ENCODE measurements at regions not wholly inside any gene's neighbourhood (a gene's known extent, or its start where the extent isn't known, plus 50 kb on each side); places are given as distances from the start of the nearest gene placed in this dataset.

GRCh38 chr6:94088870-94089269 is 669.5 kb upstream of the EPHA7 start:
- ChIA-PET CTCF (ENCODE audit: low intra/inter-chr PET ratio, low total read pairs) (no interaction called here), POLR2A (no interaction called here)
- BruUV-seq (replicated peaks): no TSS peak
- intact Hi-C loops (cut with micrococcal nuclease; ENCODE audit: unreplicated experiment) (no loop called here), in situ Hi-C loops (cut with HindIII; ENCODE audit: extremely low pct_ligation_motif_present, low pct_unique_long_range_greater_than_20kb) (no loop called here)
- Histone ChIP-seq H3K36me3 (replicated peaks in 1 of 2; ENCODE audit: control insufficient read depth in 1 of 2, insufficient read depth in 2 of 2, low read length in 2 of 2) (no peaks in the 10 kb centered on the region), H4K20me1 (ENCODE audit: insufficient read depth, low read length) (no peaks in the 10 kb centered on the region), H3K27me3 (ENCODE audit: control insufficient read depth in 1 of 2, insufficient read depth in 2 of 2, low read length in 2 of 2) (no peaks in the 10 kb centered on the region), H3K27ac (ENCODE audit: extremely low read length, insufficient read depth, low read length) (no peak overlapping the region), H2AFZ (ENCODE audit: low read length) (no peak overlapping the region), H3K4me3 (replicated peaks in 1 of 3; ENCODE audit: insufficient read depth in 1 of 3, low read depth in 2 of 3, low read length in 3 of 3) (no peak overlapping the region), H3K9ac (ENCODE audit: insufficient read depth, low read depth, low read length) (no peak overlapping the region), H3K79me2 (ENCODE audit: insufficient read depth, low read length) (no peaks in the 10 kb centered on the region), H3K4me2 (ENCODE audit: low read depth, low read length) (no peak overlapping the region), H3K4me1 (ENCODE audit: insufficient read depth, low read length) (no peaks in the 10 kb centered on the region), H3K9me3 (ENCODE audit: low read length) (no peaks in the 10 kb centered on the region)
- FAIRE-seq (no peak), DNase-seq (ENCODE audit: low spot score) (no peak), ATAC-seq (no peak)
- no peak for TF ChIP-seq TCF12 (IDR thresholded peaks at IDR 0.05)
- TF ChIP-seq TCF12 (CRISPR knock-in tag; IDR thresholded peaks at IDR 0.05): no peak
- no peak for TF ChIP-seq RFXANK (CRISPR knock-in tag; IDR thresholded peaks at IDR 0.05)
- TF ChIP-seq CTCF (CRISPR knock-in tag; IDR thresholded peaks at IDR 0.05): no peak
- TF ChIP-seq CBX2 (IDR thresholded peaks at IDR 0.05; ENCODE audit: low read depth, low read length): no peak
- no peak for TF ChIP-seq CBX2 (CRISPR knock-in tag; IDR thresholded peaks at IDR 0.05; ENCODE audit: low read depth)
- TF ChIP-seq NFKBIZ (CRISPR knock-in tag; IDR thresholded peaks at IDR 0.05): no peak
- no peak for TF ChIP-seq ZBTB37 (CRISPR knock-in tag; IDR thresholded peaks at IDR 0.05)
- no peak for TF ChIP-seq HNRNPUL1 (IDR thresholded peaks at IDR 0.05; ENCODE audit: low read depth, low read length)
- TF ChIP-seq MAFG (CRISPR knock-in tag; IDR thresholded peaks at IDR 0.05): no peak
- no peak for TF ChIP-seq IKZF1 (IDR thresholded peaks at IDR 0.05)
- no peak for TF ChIP-seq HNF4G (IDR thresholded peaks at IDR 0.05; ENCODE audit: borderline replicate concordance, low read depth, low read length)
- TF ChIP-seq HNF4G (CRISPR knock-in tag; IDR thresholded peaks at IDR 0.05; ENCODE audit: borderline replicate concordance, low read depth): no peak
- TF ChIP-seq ZNF782 (CRISPR knock-in tag; IDR thresholded peaks at IDR 0.05; ENCODE audit: borderline replicate concordance): no peak

Measured in HepG2 (cell line).